HG03460 (cell line): ENCODE measurements at regions not wholly inside any gene's neighbourhood (a gene's known extent, or its start where the extent isn't known, plus 50 kb on each side); places are given as distances from the start of the nearest gene placed in this dataset.
"Not testable (repeated sequence)": the region's sequence is repeated elsewhere in the genome, so short reads cannot be mapped to it uniquely, and the experiment has no call there.

ENCODE experiments used
- ATAC-seq: cut with Tn5 transposase; IDR thresholded peaks from one replicate; pipeline ENCODE4 v1.9.1; 2021; ENCODE audit not compliant: unreplicated experiment

DNA sequence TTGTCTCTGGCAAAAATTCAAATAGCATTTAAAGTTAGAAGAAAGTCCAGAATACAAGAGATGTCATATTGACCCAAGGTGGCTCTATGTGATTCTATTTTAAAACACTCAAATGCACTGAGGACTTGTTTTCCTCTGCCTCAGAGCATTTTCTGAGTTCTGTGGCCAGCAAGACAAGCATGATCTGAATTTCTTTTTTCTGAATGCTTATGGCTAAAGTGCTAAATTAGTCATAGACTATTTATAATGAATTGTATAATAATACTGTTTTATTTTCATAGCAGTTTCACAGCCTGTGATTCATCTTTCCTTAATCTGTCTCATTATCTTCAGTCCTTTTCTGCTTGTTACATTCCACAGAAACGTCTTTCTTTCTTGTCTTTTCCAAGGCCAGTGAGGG, 63.9 kb upstream of the SEC22B start:
- ATAC-seq, result not testable (repeated sequence)

DNA sequence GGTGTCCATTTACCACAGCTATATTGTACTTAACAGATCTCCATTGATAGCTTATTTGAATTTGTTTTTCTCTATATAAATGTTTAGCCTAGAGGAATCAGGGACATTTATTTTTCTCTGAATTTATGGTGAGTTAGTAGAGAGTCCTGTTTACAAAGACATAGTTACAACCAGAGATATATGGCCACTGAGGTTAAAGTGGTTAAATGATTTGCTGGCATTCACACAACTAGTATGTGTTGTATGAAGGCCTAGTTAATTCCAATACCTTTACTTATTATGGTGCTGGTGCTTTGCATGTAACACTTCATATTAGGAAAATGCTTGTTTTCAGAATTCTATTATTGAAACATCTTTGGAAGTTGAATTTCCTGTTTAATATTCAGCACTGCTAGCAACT, 63.0 kb upstream of the SEC22B start:
- not testable (repeated sequence) for ATAC-seq

GRCh38 chr1:120238867-120239266, 62.5 kb upstream of the SEC22B start:
- ATAC-seq, result not testable (repeated sequence)

DNA sequence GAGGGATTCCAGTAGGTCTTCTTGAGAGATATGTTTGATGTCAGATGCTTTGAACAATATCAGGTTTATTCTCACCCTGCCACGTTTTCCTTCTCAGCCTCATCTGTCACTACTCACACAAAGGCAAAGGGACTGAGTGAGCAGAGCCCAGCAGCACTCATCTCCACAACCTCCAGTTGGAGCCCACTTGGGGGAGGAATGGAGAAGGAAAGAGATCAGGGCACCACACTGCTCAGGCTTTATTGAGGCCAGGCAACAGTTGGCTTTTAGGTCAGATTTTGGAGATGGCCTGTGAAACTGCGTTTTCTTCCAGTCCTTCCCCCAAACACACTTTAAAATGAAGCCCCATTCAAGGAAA, 57.3 kb upstream of the SEC22B start:
- ATAC-seq, result not testable (repeated sequence)

DNA sequence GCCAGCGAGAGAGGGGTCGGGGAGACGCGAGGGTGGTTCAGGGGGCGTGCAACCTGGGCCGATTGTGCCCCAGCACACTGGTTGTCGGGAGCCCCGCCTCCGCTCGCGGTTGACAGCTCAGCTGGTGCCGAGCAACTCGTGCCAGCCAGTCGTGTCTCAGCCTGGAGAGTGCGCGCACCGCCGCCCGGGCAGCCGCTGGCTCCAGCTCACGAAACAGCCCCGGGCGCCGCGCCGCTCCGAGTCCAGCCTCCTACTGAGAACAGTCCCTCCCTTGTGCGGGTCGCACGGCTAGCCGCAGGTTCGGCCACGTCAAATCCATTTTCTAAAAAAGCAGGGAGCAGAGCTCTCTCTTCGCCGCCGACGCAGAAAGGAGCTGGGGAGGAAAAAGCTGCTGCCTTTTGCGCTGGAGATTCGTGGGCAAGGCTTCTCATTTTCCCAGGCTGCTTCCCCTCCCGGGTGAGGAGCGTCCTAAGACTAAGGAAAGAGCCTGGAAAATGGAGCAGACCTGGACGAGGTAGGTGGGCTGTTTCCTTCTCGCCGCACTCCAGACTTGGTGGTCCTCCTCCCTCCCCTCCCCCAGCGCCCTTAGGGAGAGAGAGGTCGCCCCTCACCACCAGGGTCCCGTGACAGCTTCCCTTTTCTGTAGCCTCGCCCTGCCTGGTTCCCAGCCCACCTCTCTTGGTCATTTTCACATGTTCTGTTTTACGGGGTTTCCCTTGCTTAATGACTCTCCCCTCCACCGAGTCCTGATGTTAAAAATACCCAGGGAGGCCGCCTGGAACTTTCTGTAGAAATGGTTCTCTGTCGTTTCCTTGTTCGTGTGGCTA, 56.7 kb upstream of the SEC22B start:
- peak; percentile 65 for ATAC-seq

DNA sequence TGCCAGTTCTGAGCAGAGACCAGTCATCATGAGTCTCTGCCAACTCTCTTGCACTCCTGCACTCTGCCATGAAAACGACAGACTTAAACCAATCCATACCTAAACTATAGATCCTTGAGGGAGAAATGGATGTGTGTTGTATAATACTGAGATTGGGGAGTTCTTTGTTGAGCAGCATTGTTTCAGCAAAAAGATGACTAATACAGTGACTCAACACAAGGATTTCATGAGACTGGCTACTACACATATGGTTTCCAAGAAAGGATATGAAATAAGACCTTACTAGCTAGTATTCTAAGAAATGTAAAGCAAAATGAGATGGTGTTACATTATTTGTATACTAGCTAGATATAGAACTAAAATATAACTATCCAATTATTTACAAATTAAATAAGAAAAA, 53.5 kb upstream of the SEC22B start:
- not testable (repeated sequence) for ATAC-seq
